DMS 273 treated with DMSO at 0.1 percent for 48 hours (cell line): ENCODE measurements at regions not wholly inside any gene's neighbourhood (a gene's known extent, or its start where the extent isn't known, plus 50 kb on each side); places are given as distances from the start of the nearest gene placed in this dataset.
"Not testable (repeated sequence)": the region's sequence is repeated elsewhere in the genome, so short reads cannot be mapped to it uniquely, and the experiment has no call there.

Experiments used
- DNase-seq: peaks from one replicate; lab custom pipeline; 2025; lab: John Stamatoyannopoulos, UW

GRCh38 chr5:2166306-2166978, 283.7 kb upstream of the IRX4 start:
- DNase-seq: no peak

- no peak for DNase-seq
These were observed 283.0 kb upstream of the IRX4 start for GRCh38 chr5:2165615-2166305.

GRCh38 chr5:2165203-2165602, 282.5 kb upstream of the IRX4 start:
- DNase-seq: no peak

GRCh38 chr5:2164586-2164985, 281.9 kb upstream of the IRX4 start:
- DNase-seq: no peak

- DNase-seq: no peak
These were observed 281.3 kb upstream of the IRX4 start for GRCh38 chr5:2163940-2164490.

GRCh38 chr5:2163060-2163856, 280.5 kb upstream of the IRX4 start:
- no peak for DNase-seq

- no peak for DNase-seq
These were observed 278.1 kb upstream of the IRX4 start for GRCh38 chr5:2160811-2161210.

- no peak for DNase-seq
These were observed 276.0 kb upstream of the IRX4 start for GRCh38 chr5:2158767-2159166.

GRCh38 chr5:2158109-2158508, 275.4 kb upstream of the IRX4 start:
- DNase-seq: no peak

- no peak for DNase-seq
These were observed 274.6 kb upstream of the IRX4 start for GRCh38 chr5:2157372-2157771.

GRCh38 chr5:2156358-2157059, 273.8 kb upstream of the IRX4 start:
- DNase-seq: no peak

- DNase-seq: no peak
These were observed 272.8 kb upstream of the IRX4 start for GRCh38 chr5:2155556-2155955.

GRCh38 chr5:2153802-2154201, 271.1 kb upstream of the IRX4 start:
- no peak for DNase-seq

GRCh38 chr5:2153350-2153749, 270.6 kb upstream of the IRX4 start:
- no peak for DNase-seq

- not testable (repeated sequence) for DNase-seq
These were observed 268.7 kb upstream of the IRX4 start for GRCh38 chr5:2151301-2151888.

- DNase-seq: no peak
These were observed 266.4 kb upstream of the IRX4 start for GRCh38 chr5:2149195-2149539.

- no peak for DNase-seq
These were observed 265.8 kb upstream of the IRX4 start for GRCh38 chr5:2148312-2149194.

GRCh38 chr5:2147504-2148311, 265.0 kb upstream of the IRX4 start:
- DNase-seq: no peak

- DNase-seq: no peak
These were observed 261.1 kb upstream of the IRX4 start for GRCh38 chr5:2143646-2144353.
